Upper lobe of left lung (tissue), 4 donors: ENCODE measurements at regions not wholly inside any gene's neighbourhood (a gene's known extent, or its start where the extent isn't known, plus 50 kb on each side); places are given as distances from the start of the nearest gene placed in this dataset.

ENCODE experiments used
- CTCF ChIP-seq, 6 experiments: fragments of 450-650 bp in 4 of 6; fragments of 200-600 bp in 2 of 6; sonication (generic) in 2 of 6; IDR thresholded peaks; one replicate each; pipeline ENCODE4 v1.5.1; 2016 to 2019; ENCODE audit warnings: antibody characterized with exemption in 6 of 6
- EP300 ChIP-seq, 4 donors: sonication (generic); formaldehyde crosslinking; IDR thresholded peaks; one replicate each; pipeline ENCODE4 v1.5.1; 2017; ENCODE audit warnings: antibody characterized with exemption in 4 of 4, control low read depth in 2 of 4

GRCh38 chrX:131405497-131405896 is 116.4 kb upstream of the IGSF1 start:
- TF ChIP-seq CTCF (IDR thresholded peaks at IDR 0.05) (no peak), EP300 (IDR thresholded peaks at IDR 0.05) (no peak)
